OCI-LY3 (cell line): ENCODE measurements at regions not wholly inside any gene's neighbourhood (a gene's known extent, or its start where the extent isn't known, plus 50 kb on each side); places are given as distances from the start of the nearest gene placed in this dataset.

ENCODE experiments used
- CTCF ChIP-seq: fragments of 200-600, 300-600 bp; sonication (generic); IDR thresholded peaks from 2 replicates; pipeline ENCODE4 v1.5.1; 2014; ENCODE audit warnings: antibody characterized with exemption, low read length, low read depth
- EZH2phosphoT487 ChIP-seq: fragments of 200-600 bp; shearing (Covaris generic); IDR thresholded peaks from 2 replicates; pipeline ENCODE4 v1.6.1; 2018; ENCODE audit warnings: antibody characterized with exemption, mixed run types, low read depth

DNA sequence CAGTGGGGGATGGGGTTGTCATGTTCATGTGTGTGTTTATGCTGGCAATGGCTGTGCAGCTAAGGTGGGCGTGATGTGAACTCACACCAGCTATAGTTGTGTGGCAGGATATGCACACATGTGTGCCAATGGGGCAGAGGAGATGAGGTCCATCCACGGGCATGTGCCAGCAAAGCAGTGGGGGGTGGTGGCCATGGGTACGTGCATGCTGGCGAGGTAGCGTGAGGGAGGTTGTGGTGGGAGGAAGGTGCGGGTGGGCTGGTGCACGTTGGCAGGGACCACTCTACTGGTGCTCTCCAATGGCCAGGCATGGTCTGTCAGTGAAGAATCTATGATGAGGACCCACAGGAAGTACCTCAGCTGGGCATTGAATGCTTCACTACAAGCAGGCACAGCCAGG lies 567.5 kb upstream of the SORCS1 start:
- TF ChIP-seq CTCF (no peak), EZH2phosphoT487 (no peak)
